GM12801 (cell line): ENCODE measurements at regions not wholly inside any gene's neighbourhood (a gene's known extent, or its start where the extent isn't known, plus 50 kb on each side); places are given as distances from the start of the nearest gene placed in this dataset.

Experiments used
- CTCF ChIP-seq: IDR thresholded peaks from one replicate; pipeline ENCODE4 v1.5.1; 2011; ENCODE audit warnings: control low read depth; ENCODE audit not compliant: insufficient read length; ENCODE audit errors: extremely low read depth

GRCh38 chr2:8000870-8001269, 681.0 kb upstream of the ID2 start:
- no peak for TF ChIP-seq CTCF

DNA sequence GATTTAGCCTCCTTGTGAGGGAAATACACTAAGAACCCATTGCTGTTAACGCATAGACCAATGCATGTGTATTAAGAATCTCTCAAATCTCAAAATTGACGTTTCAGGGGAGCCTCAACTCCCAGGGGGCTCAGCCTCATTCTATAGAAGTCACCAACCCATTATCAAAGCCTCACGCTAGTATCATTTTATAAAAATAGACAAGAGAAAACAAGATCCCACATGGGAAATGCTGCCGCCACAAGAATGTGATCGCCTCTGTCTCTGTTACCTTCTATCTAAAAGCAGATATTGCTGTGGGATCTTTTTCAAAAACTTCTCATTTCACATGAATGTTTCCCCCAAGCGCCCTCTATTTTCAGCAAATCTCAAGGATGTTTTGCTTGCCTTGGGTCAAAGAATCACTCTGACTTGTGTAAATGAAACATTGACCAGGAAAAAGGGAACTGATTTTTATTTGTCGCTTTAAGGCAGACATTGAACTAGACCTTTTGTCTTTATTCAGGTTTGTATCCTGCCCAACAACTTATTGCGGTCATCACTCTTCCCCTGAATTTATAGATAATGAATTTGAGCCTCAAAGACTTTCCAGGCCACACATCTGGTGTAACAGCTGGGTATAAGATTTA, 679.0 kb upstream of the ID2 start:
- no peak for TF ChIP-seq CTCF

DNA sequence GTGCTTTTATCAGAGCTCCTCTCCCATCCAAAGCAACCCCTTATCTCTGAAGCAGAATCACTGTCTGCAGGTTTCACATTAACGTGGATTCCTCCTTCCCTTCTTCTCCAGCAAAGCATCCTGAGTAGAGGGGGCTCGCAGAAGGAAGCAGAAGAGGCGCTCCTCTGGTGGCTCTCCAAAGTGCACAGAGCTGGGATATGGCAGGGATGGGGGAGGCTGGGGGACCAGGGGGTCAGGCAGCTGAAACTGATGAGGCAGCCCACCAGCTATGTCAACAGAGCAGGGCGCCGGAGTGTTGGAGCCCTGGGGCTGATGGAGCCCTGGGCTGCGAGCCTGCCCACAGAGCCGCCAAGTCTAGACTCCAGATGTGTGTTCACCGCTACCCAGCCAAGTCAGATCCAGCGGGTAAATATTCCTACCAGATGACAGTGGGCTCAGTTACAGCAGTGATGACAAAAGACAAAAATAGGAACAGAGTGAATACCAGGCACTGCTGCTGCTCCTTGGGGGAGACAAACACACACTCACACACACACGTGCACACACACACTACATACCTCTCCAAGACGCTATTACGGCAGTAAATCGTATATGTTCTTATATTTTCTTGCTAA, 678.3 kb upstream of the ID2 start:
- no peak for TF ChIP-seq CTCF

DNA sequence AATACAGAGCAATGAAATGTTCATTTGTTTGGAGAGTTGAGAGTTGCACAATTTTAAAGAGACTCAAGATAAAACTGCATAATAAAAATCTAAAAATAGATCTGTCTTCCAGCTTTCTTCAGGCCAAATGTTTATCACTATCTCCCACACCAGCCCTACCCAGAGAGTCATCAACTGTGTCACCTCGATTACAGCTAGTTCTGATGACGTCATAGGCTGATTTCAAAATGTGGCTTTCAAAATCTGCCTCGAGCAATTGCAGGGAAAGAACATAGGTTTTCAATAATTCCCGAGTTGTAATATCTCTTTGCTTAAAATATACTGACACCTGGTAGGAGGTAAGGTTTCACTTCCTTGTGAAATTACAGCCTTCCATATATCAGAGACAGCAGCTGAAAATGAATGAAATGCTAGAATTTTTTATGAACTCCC, 677.6 kb upstream of the ID2 start:
- TF ChIP-seq CTCF: no peak

GRCh38 chr2:8006181-8006580, 675.7 kb upstream of the ID2 start:
- no peak for TF ChIP-seq CTCF

DNA sequence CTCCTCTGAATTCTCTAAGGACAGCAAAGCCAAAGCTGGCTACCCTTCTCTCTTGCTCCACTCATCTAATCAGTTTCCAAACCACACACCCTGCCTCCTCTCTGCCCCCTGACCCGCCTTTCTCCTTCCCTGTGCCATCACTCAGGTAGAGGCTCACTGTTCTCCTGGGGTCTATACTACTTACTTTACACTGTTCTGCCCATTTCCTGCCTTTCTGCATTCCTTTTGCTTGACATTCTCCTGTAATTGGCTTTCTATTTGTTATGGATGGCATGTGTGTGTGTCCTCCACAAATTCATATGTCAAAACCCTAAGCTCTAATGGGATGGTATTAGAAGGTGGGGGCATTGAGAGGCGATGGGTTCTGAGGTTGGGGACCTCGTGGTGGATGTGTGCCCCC, 675.2 kb upstream of the ID2 start:
- TF ChIP-seq CTCF: no peak

DNA sequence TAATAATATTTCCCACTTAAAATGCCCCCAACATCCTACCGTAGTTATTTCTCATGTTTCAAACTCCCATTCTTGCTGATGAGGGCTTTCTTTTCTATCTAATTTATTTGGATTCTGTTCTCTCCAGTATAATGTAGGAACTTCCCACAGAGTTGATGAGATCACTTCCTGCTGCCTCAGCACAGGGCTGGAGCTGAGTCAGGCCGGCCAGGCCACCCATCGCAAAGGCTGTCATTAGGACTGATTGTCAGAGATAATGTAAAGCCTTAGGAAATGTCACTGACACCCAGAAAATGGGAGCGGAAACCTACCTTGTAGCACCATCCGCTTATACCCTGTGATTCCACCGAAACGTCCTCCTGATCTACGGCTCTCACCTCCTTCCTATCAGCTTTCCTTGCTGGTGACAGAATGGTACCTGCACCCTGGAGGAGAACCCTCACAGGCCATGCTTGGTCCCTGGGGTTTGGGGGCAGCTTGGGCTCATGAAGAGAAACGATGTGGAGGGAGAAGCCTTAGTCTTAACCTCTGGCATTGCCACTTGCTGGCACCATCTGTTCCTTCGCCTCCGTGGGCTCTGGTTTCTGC, 672.8 kb upstream of the ID2 start:
- no peak for TF ChIP-seq CTCF
